HCT116 (cell line): ENCODE measurements at regions not wholly inside any gene's neighbourhood (a gene's known extent, or its start where the extent isn't known, plus 50 kb on each side); places are given as distances from the start of the nearest gene placed in this dataset.

Source experiments
- CEBPB ChIP-seq: IDR thresholded peaks from 2 replicates; pipeline ENCODE4 v1.6.1; 2012; ENCODE audit warnings: low read depth
- CTCF ChIP-seq, 3 experiments: fragments of 200-600 bp in 1 of 3; sonication (generic) in 1 of 3; IDR thresholded peaks in 2 of 3; conservative IDR thresholded peaks in 1 of 3; 2 replicates each; pipeline ENCODE4 v1.5.1; 2012 to 2017; ENCODE audit warnings: low read depth in 2 of 3, low read length in 2 of 3, antibody characterized with exemption in 1 of 3, borderline replicate concordance in 1 of 3, control low read depth in 1 of 3, mild to moderate bottlenecking in 1 of 3, mixed read lengths in 1 of 3, mixed run types in 1 of 3, moderate library complexity in 1 of 3; ENCODE audit not compliant: insufficient read depth in 1 of 3
- EZH2 ChIP-seq: fragments of 200-600 bp; sonication (generic); IDR thresholded peaks from 2 replicates; pipeline ENCODE4 v1.6.1; 2017; ENCODE audit warnings: antibody characterized with exemption, mixed run types
- POLR2A ChIP-seq: IDR thresholded peaks from 2 replicates; pipeline ENCODE4 v1.7.0; 2011; ENCODE audit warnings: borderline replicate concordance; ENCODE audit not compliant: insufficient read depth, insufficient read length; ENCODE audit errors: extremely low read depth
- POLR2AphosphoS5 ChIP-seq: IDR thresholded peaks from 2 replicates; pipeline ENCODE4 v1.6.1; 2011; ENCODE audit warnings: mild to moderate bottlenecking, low read depth, low read length, moderate library complexity
- REST ChIP-seq: IDR thresholded peaks from 2 replicates; pipeline ENCODE4 v1.6.1; 2012; ENCODE audit warnings: low read depth
- SIN3A ChIP-seq: IDR thresholded peaks from 2 replicates; pipeline ENCODE4 v1.6.1; 2012; ENCODE audit warnings: low read depth
- TCF7L2 ChIP-seq: IDR thresholded peaks from 2 replicates; pipeline ENCODE4 v1.7.0; 2011; ENCODE audit warnings: borderline replicate concordance, inconsistent platforms; ENCODE audit not compliant: insufficient read depth, insufficient read length; ENCODE audit errors: extremely low read depth
- ZNF274 ChIP-seq: fragments of 200-500 bp; sonication (Bioruptor generic); IDR thresholded peaks from 2 replicates; pipeline ENCODE4 v1.6.1; 2014; ENCODE audit warnings: mild to moderate bottlenecking, low read depth, low read length, inconsistent platforms
- TF ChIP-seq, protein P1 (sequence below): IDR thresholded peaks from 2 replicates; pipeline ENCODE4 v1.6.1; 2012

- TF ChIP-seq, protein P1, sequence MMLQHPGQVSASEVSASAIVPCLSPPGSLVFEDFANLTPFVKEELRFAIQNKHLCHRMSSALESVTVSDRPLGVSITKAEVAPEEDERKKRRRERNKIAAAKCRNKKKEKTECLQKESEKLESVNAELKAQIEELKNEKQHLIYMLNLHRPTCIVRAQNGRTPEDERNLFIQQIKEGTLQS = no peak
- TF ChIP-seq CTCF (IDR thresholded peaks at IDR 0.05 in 2 of 3, conservative IDR thresholded peaks at IDR 0.05 in 1 of 3; ENCODE audit: borderline replicate concordance in 1 of 3, insufficient read depth in 1 of 3, low read depth in 2 of 3, low read length in 2 of 3) (no peak), CEBPB (no peak), TCF7L2 (no peak), EZH2 (no peak), SIN3A (no peak), POLR2AphosphoS5 (no peak), POLR2A (no peak), ZNF274 (no peak), REST (no peak)
Observed at GRCh38 chr18:30106356-30106755, 936.2 kb downstream of the DSC3 start.
